HG02759 (cell line): ENCODE measurements at regions not wholly inside any gene's neighbourhood (a gene's known extent, or its start where the extent isn't known, plus 50 kb on each side); places are given as distances from the start of the nearest gene placed in this dataset.

Experiments
- ATAC-seq: cut with Tn5 transposase; IDR thresholded peaks from one replicate; pipeline ENCODE4 v1.9.1; 2021; ENCODE audit warnings: mild to moderate bottlenecking, moderate library complexity; ENCODE audit not compliant: unreplicated experiment

GRCh38 chr2:156647377-156648010, 211.3 kb downstream of the GPD2 start:
- no peak for ATAC-seq

GRCh38 chr2:156648522-156648921, 212.3 kb downstream of the GPD2 start:
- no peak for ATAC-seq

- ATAC-seq = no peak
These were observed 213.4 kb downstream of the GPD2 start for GRCh38 chr2:156649596-156649995.

GRCh38 chr2:156652691-156653090, 216.5 kb downstream of the GPD2 start:
- no peak for ATAC-seq

GRCh38 chr2:156653675-156654074, 217.5 kb downstream of the GPD2 start:
- ATAC-seq = no peak

GRCh38 chr2:156657809-156658208, 221.6 kb downstream of the GPD2 start:
- ATAC-seq = no peak

- no peak for ATAC-seq
These were observed 223.5 kb downstream of the GPD2 start for GRCh38 chr2:156659694-156660093.

- ATAC-seq = peak; percentile 71
These were observed 227.7 kb downstream of the GPD2 start for GRCh38 chr2:156663757-156664409.

GRCh38 chr2:156666130-156666785, 230.1 kb downstream of the GPD2 start:
- ATAC-seq = no peak

GRCh38 chr2:156670104-156670503, 233.9 kb downstream of the GPD2 start:
- ATAC-seq = no peak

GRCh38 chr2:156671706-156672361, 235.7 kb downstream of the GPD2 start:
- ATAC-seq = no peak

GRCh38 chr2:156672556-156673332, 236.6 kb downstream of the GPD2 start:
- ATAC-seq = no peak

- no peak for ATAC-seq
These were observed 237.1 kb downstream of the GPD2 start for GRCh38 chr2:156673333-156673615.

GRCh38 chr2:156673981-156674380, 237.8 kb downstream of the GPD2 start:
- no peak for ATAC-seq

- no peak for ATAC-seq
These were observed 239.7 kb downstream of the GPD2 start for GRCh38 chr2:156675896-156676295.

GRCh38 chr2:156679820-156680219, 243.6 kb downstream of the GPD2 start:
- no peak for ATAC-seq

- ATAC-seq = no peak
These were observed 244.1 kb downstream of the GPD2 start for GRCh38 chr2:156680266-156680665.

GRCh38 chr2:156687126-156687525, 250.9 kb downstream of the GPD2 start:
- no peak for ATAC-seq

- ATAC-seq = no peak
These were observed 251.5 kb downstream of the GPD2 start for GRCh38 chr2:156687715-156688114.

GRCh38 chr2:156689939-156690338, 253.8 kb downstream of the GPD2 start:
- ATAC-seq = no peak

GRCh38 chr2:156691014-156691413, 254.8 kb downstream of the GPD2 start:
- no peak for ATAC-seq
